GM18502 (cell line): ENCODE measurements at regions not wholly inside any gene's neighbourhood (a gene's known extent, or its start where the extent isn't known, plus 50 kb on each side); places are given as distances from the start of the nearest gene placed in this dataset.
"Not testable (repeated sequence)": the region's sequence is repeated elsewhere in the genome, so short reads cannot be mapped to it uniquely, and the experiment has no call there.

Source experiments
- ATAC-seq: cut with Tn5 transposase; IDR thresholded peaks from one replicate; pipeline ENCODE4 v1.9.1; 2021; ENCODE audit warnings: mild to moderate bottlenecking; ENCODE audit not compliant: unreplicated experiment, poor library complexity

DNA sequence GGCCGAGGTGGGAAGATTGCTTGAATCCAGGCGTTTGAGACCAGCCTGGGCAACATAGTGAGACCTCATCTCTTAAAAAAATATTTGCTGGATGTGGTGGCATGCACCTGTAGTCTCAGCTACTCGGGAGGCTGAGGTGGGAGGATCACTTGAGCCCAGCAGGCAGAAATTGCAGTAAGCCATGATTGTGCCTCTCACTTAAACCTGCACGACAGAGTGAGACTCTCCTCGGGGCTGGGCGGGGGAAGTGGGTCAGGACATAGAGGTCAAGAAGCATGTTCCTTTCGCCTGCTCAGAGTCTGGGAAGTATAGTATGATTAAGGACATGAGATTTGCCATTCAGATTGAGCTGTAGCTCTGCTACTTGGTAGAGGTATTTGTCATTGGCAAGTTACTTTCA lies 52.3 kb downstream of the SEPTIN7 start:
- ATAC-seq = not testable (repeated sequence)

DNA sequence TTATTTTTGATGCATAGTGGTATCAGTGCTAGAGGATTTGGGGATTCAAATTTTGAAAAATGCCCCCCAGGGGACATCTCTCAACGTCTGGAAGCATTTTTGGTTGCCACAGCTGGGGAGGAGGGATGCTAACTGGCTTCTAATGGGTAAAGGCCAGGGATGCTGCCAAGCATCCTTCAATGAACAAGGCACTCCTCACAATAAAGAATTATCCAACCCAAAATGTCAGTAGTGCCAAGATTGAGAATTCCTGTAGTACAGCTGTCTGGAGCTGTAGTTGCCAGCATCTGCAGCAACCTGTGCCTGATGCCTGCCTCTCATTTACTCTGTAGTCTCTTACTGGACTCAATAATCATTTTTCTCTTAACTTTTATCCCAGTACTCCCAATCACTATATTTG lies 53.5 kb downstream of the SEPTIN7 start:
- ATAC-seq = no peak

DNA sequence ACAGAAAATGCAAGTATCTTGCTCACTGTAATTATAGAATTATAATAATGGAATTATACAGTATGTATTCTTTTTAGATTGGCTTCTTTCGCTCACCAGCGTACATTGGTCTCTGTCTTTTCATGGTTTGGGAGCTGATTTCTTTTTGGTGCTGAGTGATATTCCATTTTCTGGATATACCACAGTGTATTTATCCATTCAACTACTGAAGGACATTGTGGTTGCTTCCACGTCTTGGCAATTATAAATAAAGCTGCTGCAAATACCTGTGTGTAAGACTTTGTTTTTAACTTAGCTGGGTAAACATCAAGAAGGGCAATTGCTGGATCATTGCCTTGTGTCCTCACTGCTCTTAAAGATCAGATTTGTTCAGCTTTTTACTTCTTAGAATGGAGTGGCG lies 55.3 kb downstream of the SEPTIN7 start:
- ATAC-seq = no peak

DNA sequence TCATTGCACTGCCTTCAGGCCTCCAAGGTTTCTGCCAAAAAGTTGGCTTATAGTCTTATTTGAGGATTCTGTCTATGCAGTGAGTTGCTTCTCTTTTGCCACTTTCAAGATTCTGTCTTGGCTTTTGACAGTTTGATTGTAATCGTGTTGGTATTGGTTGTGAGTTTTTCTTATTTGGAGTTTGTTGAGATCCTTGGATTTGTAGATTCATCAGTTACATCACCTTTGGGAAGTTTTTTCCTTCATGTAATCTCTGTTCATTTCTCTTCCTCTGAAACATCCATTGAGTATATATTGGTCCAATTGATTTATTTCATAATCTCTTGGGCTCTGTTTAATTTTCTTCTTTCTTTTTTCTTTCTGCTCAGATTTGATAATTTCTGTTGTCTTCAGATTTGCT lies 59.8 kb downstream of the SEPTIN7 start:
- ATAC-seq = no peak

DNA sequence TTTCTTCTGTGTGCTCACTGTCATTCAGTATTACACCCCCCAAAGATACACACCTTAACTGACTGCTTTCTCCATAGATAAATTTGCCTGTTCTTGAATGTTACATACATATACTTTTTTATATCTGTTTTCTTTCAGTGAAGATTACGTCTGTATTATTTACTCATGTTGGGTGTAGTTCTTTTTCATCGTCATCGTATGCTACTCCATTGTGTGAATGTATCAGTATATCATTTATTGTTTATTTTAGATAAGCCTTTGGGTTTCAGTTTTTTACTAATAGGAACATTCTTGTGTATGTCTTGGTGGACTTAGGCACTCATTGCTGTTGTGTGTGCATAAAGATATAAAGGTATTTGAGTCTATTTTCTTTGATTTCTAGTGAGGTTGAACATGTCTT lies 64.4 kb downstream of the SEPTIN7 start:
- ATAC-seq = no peak

DNA sequence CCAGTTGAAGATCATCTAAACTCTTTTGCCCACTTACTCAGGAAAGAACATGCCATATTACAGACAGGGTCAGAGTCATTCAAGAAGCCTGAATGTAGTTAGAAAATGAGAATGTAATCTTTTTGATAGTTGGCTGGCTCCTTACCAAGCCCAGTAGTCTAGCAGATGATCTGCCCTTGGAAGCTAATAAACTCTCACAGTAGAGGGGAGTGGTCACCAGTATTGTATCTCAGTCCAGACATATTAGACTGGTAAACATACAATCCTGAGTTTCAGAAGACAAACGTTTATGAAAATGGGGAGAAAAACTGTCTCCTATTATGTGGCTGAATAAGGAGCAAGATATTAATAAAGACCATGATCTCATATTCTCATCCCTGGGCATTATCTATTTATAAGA lies 65.3 kb downstream of the SEPTIN7 start:
- no peak for ATAC-seq

DNA sequence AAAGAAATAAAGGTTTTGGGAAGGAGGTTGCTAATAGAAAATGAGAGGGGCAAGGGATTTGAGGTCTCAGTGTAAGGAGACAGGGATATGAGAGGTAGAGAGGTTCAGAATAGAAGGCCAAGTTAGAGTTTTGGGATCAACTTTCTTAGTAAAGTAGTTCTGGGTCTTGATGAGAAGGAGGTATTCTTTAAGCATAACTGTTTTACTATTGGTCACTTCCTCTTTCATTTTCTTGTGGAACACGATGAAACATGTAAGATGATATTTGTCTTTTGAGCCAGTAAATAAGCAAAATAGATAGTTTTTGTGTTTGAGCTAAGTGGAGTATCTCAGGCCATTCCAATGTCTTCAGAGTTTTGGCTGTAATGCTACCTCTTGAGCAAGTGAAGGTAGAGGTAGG lies 68.3 kb downstream of the SEPTIN7 start:
- ATAC-seq = not testable (repeated sequence)

DNA sequence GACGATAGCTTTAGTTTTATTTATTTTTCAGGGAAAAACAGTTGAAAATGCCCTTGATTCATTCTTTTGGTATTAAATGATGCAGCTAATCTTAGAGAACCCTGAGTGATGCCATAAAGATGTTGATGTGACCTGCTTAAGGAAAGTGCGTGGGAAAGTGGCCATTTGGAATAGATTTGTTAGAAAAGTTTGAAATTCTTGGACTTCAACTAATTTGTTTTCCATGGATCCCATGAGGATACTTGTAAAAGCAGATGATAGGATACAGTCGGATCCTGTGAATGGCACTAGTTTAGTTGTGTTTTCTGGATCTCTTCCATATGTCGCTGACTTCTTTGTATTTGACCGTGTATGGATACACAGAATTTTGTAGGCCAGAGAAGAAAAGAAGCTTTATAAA lies 69.0 kb downstream of the SEPTIN7 start:
- ATAC-seq = no peak

DNA sequence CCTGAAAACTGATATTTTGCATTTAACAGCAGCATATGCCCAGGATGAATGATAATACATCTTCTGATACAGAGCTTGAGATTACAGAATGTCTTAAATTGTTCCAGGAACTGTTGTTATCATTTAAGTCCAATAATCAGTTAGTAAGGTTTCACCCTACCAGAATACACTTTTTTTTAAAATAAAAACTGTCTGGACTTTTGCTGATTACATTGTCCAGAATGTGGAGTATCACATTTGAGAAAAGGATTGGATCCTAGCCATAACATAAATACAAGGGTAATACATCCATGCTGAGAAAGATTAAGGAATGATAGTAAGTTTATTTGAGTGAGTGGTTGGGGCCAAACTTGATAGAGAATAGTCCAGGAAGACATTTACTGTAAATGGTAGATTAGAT lies 71.0 kb downstream of the SEPTIN7 start:
- no peak for ATAC-seq

DNA sequence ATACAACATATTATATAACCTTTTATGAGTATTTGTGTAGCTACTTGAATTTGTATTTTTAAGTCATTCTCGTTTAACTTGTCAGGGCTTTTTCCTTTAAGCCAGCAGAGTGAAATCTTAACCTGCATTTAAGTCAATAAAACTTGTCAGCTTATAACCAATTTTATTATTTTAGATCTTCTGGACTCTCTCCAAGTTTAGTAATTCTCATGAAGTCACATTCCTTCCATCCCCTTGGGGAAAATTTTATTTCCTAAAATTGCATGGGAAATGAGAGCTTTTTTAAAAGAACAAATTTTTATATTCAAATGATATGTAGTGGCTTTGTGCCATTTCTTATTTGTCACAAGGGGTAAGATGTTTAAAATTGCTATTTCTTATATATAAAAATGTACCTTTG lies 74.0 kb downstream of the SEPTIN7 start:
- ATAC-seq = no peak

DNA sequence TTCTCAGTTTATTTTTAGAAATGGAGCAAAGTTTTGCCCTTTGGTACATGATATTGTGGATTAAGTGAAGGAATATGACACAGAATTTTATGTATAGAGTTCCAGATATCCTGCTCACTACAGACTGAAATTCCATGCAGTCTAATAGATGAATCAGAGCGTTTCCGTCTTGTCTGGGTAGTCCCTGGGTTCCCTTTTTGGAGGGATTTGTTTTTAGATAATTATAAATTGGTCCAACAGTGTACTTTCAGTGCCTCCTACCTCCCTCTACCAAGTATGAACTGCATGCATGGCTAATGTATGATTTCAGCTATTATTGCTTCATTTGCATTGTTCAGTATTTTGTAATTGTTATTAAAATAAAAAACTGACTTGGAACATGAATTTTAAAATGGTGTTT lies 74.4 kb downstream of the SEPTIN7 start:
- no peak for ATAC-seq

DNA sequence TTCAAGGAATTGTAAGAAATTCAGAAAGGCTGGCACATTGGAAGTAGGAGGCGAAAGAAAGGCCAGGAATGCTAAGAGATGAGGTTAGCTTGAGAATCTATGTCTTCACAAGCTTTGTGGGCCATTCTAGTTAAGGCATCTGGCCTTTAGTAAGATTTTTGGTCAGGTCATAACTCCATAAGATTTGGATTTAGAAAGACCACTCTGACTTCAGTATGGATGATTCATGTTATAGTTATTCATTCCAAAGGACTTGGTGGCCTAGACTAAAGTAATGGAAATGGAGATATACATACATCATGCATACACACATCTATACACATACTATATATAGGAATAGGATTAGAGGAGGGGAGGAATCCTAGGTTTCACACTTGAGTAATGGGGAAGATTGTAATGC lies 77.5 kb downstream of the SEPTIN7 start:
- ATAC-seq = no peak

DNA sequence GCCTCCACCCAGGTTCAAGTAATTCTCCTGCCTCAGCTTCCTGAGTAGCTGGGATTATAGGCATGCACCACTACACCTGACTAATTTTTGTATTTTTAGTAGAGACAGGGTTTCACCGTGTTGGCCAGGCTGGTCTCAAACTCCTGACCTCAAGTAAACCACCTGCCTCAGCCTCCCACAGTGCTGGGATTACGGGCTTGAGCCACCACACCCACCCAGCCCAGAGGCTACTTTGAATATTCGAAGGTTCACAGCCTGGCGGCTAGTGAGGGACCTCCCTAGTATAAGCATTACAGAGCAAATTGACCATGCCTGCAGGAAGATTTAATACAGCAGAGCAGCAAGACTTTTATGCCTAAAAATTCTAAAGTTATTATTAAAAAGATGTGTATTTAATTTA lies 86.6 kb downstream of the SEPTIN7 start:
- ATAC-seq = not testable (repeated sequence)

DNA sequence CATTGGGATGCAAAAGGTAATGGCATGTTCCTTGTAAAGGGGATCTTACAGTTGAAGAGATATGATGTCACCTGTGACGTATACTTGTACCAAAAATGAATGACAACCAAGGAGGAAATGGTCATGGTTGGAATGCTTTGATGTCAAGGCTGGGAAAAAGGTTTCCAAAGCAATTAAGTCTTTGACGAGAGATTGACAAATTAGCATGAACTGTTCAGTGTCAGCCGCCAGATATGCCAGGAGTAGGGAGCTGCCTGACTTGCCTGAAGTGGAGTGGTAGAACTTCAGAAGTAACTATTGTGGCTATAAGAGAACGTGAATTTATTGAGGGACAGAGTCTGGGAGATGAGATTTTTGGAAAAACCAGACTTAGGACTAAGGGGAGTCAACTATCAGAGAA lies 88.1 kb downstream of the SEPTIN7 start:
- ATAC-seq = no peak

DNA sequence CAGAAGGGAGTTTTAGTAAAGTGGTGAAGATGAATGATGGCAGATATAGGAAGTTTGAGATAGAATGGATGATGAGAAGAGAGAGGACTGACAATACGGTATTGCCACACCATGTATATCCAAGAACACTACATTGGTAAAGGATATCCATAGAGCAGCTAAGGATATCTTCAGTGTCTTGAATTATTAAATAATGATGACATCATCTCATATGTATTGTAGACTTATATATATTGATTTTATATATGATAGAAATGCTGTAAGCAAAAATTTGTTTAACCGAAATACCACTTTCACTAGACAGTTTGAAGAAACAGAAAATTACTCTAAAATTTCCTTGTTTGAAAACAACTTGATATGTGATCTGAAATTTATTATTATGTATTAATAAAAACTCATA lies 89.0 kb downstream of the SEPTIN7 start:
- ATAC-seq = no peak

DNA sequence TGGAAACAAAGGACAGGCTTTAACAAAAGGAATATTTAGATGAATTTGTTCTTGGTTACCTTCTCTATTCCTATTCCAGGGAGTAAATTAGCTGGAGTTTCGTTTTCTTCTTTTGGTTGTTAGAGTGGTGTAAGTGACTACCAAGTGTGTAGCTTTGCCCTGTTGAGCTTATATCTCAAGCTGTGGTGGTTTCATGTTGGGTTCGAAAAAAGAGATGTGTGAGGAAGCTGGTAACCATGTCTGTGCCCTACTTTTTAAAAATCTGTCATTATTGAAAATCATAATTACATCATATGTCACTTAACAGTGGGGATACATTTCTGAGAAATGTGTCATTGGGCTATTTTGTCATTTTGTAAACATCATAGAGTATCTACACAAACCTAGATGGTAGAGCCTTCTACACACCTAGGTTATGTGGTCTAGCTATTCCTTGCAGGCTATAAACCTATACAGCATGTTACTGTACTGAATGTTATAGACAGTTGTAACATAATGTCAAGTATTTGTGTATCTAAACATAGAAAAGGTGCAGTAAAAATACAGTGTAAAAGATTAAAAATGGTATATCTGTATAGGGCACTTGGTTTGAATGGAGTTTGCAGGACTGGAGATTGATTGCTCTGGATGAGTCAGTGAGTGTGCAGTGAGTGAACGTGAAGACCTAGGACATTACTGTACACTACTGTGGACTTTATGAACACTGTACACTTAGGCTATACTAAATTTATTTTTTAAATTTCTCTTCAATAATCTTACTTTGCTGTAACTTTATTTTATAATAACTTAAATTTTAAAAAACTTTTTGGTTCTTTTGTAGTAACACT lies 90.4 kb downstream of the SEPTIN7 start:
- no peak for ATAC-seq

DNA sequence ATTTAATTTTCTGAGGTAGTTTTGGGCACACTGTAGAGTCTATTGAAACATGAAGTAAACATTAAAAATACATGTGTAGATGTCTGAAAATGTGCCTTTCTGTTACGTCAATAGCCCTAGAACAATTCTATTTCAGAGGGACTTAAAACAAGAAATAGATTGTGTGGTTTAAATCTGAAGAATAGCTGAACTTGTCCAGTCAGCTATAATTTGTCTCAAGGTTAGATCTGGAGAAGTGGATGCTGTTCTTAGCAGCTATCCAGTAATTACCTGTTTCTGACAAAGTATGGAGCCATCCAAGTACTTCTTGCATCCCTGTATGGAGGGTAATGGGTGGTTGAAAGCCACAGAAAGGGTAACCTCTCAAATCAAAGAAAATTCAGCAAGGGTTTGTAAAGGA lies 92.8 kb downstream of the SEPTIN7 start:
- no peak for ATAC-seq

DNA sequence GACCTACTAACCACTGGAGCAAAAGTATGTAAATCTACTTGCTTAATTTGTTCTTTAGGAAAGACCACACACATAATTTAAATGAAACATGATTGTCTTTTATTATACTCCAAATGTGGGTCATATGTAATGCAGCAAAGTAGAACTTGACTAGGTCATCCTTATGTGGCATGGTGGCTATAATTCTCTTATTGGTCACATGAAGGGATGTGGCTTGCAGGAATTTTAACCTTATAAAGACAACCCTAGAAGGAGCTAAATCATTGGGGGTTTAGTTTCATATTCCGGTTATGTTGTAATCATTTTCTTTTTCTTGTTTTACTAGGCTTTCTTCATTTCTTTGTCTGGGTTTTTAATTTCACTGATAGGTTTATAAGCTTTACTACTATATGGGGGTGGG lies 93.9 kb downstream of the SEPTIN7 start:
- ATAC-seq = no peak

DNA sequence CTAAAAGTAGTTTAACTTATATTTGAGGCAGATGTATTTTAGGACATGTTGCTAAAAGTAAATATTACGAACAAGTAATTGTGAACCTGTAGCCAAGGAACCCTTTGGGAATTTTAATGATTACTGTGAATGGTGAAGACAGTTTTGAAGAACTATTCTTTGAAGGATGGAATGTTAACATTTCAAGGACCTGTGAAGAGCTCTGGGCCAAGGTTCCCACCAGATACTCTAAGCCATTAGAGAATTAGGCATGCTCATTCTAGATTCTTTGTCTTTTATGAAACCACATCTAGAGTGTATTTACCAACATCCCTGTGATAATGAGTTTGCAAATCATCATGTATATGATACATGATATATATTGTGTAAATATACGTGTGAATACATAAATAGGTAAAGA lies 99.8 kb downstream of the SEPTIN7 start:
- ATAC-seq = no peak

DNA sequence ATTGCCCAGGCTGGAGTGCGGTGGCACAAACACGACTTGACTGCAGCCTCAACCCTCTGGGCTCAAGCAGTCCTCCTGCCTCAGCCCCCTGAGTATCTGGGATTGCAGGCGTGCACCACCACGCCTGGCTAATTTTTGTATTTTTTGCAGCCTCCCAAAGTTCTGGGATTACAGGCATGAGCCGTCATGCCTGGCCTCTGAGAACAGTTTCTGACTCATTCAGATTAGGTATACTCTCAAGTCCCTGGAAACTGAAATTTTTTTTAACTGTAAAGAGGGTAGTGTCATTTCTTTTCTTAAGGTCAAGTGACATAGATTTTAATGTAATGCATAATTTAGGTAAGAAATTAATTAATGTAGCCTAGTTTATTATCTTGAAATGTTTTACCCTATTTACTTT lies 104.7 kb downstream of the SEPTIN7 start:
- ATAC-seq = no peak

DNA sequence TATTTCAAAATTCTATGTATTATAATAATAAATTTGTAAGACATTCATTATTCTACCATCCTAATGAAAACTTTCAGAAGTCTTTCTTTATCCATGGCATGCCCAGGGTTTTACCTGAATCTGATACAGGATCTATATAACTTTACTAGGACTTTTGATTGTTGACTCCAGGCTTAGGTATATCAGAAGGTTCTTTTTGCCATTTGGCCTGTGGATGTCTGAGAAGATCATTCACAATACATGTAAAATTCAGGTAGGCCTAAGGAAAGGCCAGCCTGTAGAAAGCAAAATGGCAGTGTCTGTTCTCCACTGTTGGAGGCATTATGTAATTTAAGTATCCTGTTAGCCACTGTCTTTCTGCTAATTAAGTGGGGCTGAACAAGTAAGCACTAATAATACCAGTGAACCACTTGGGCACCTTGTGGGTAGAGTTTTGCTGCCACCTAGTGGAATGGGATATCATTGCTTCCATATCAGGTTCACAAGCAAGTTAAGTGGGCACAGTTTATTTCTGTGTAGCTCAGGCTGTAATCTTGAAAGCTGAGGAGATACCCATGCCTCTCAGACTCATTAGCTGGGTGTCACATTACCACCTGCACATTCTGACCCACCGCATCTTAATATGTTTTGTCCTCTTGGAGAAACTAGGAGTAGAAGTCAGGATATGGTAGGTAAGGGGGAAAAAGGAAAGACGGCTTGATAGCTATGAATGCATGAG lies 105.5 kb downstream of the SEPTIN7 start:
- ATAC-seq = no peak
